ENCODE measurements at regions not wholly inside any gene's neighbourhood (a gene's known extent, or its start where the extent isn't known, plus 50 kb on each side); places are given as distances from the start of the nearest gene placed in this dataset.

GRCh38 chr21:41663805-41664788 lies 102.8 kb downstream of the RIPK4 start:
- Histone ChIP-seq H2AFZ (ENCODE audit: low read length) (no peak overlapping the region), H3K27me3 (ENCODE audit: control insufficient read depth, insufficient read depth, low read length) (no peaks in the 10 kb centered on the region), H3K9ac (ENCODE audit: insufficient read depth, low read length) (no peak overlapping the region), H3K9me3 (ENCODE audit: control insufficient read depth, insufficient read depth, low read depth, low read length) (no peaks in the 10 kb centered on the region), H3K79me2 (ENCODE audit: control insufficient read depth, insufficient read depth, low read length) (no peaks in the 10 kb centered on the region), H4K20me1 (ENCODE audit: control insufficient read depth, extremely low read depth, insufficient read depth, low read length) (no peaks in the 10 kb centered on the region), H3K36me3 (ENCODE audit: control insufficient read depth, insufficient read depth, low read length) (no peaks in the 10 kb centered on the region), H3K4me3 (replicated peaks in 1 of 4; ENCODE audit: control extremely low read depth in 1 of 4, insufficient read depth in 1 of 4, low read depth in 3 of 4, low read length in 4 of 4) (no peak overlapping the region), H3K4me1 (ENCODE audit: control insufficient read depth, extremely low read depth, insufficient read depth, low read length) (peaks cover 5% of the 10 kb centered on the region), H3K27ac (ENCODE audit: insufficient read depth, low read length) (no peak overlapping the region), H3K4me2 (ENCODE audit: extremely low read depth, insufficient read depth, low read length) (no peak overlapping the region)
- no peak for TF ChIP-seq CTCF (conservative IDR thresholded peaks at IDR 0.05 in 1 of 2, IDR thresholded peaks at IDR 0.05 in 1 of 2; ENCODE audit: low read depth in 1 of 2, low read length in 2 of 2)
- TF ChIP-seq EZH2 (IDR thresholded peaks at IDR 0.05; ENCODE audit: low read length, missing control alignments) = no peak
- peak; percentile 14 to 27 for DNase-seq (ENCODE audit: low read depth in 2 of 2)

DNA sequence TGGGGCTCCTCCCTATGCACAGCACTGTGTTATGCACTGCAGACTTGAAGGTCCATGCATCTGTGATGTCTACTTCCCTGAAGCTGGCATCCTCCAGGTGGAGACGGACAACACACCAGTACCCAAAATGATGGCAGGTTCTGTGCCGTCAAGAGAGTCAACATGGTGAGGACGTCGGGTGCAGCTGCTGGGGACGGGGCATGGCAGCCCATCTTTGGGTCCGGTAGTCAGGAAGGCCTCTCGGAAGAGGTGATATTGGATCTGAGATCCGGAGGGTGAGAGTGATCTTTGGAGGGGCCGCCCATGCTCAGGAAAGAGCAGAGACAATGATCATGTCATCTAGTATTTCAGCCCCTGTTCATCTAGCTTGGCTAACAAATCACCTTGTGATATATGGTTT lies 104.1 kb downstream of the RIPK4 start:
- H3K9ac ChIP-seq (ENCODE audit: insufficient read depth, low read length) = no peak overlapping the region
- H3K36me3 ChIP-seq (ENCODE audit: control insufficient read depth, insufficient read depth, low read length) = no peaks in the 10 kb centered on the region
- peaks cover 5% of the 10 kb centered on the region for H3K4me1 ChIP-seq (ENCODE audit: control insufficient read depth, extremely low read depth, insufficient read depth, low read length)
- H3K9me3 ChIP-seq (ENCODE audit: control insufficient read depth, insufficient read depth, low read depth, low read length) = no peaks in the 10 kb centered on the region
- H4K20me1 ChIP-seq (ENCODE audit: control insufficient read depth, extremely low read depth, insufficient read depth, low read length) = no peaks in the 10 kb centered on the region
- DNase-seq (ENCODE audit: low read depth in 2 of 2) = no peak
- H3K27ac ChIP-seq (ENCODE audit: insufficient read depth, low read length) = no peak overlapping the region
- H3K27me3 ChIP-seq (ENCODE audit: control insufficient read depth, insufficient read depth, low read length) = no peaks in the 10 kb centered on the region
- no peak overlapping the region for H3K4me2 ChIP-seq (ENCODE audit: extremely low read depth, insufficient read depth, low read length)
- no peak overlapping the region for H3K4me3 ChIP-seq (replicated peaks in 1 of 4; ENCODE audit: control extremely low read depth in 1 of 4, insufficient read depth in 1 of 4, low read depth in 3 of 4, low read length in 4 of 4)
- no peak overlapping the region for H2AFZ ChIP-seq (ENCODE audit: low read length)
- TF ChIP-seq CTCF (conservative IDR thresholded peaks at IDR 0.05 in 1 of 2, IDR thresholded peaks at IDR 0.05 in 1 of 2; ENCODE audit: low read depth in 1 of 2, low read length in 2 of 2) (no peak), EZH2 (IDR thresholded peaks at IDR 0.05; ENCODE audit: low read length, missing control alignments) (no peak)
- H3K79me2 ChIP-seq (ENCODE audit: control insufficient read depth, insufficient read depth, low read length) = no peaks in the 10 kb centered on the region

DNA sequence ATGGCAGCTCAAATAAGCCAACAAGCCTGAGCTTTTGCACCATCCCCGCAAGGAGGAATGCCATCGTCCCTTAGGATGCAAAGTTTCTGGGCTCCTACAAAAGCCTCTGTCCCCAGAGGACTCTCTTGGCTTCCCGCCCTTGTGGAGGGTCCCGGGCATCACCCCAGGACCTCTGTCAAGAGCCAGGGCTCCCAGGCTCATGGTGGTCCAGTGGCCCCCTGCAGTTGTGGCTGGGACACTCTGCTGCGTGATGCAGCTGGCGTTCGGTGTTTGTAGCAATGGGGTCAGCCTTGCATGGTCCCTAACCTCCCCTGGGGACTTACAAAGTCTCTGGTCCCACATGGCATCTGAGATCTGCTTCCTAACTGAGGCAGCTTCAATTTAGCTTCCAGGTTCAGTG lies 104.7 kb downstream of the RIPK4 start:
- Histone ChIP-seq H3K9ac (ENCODE audit: insufficient read depth, low read length) (no peak overlapping the region), H3K27me3 (ENCODE audit: control insufficient read depth, insufficient read depth, low read length) (no peaks in the 10 kb centered on the region), H3K4me3 (replicated peaks in 1 of 4; ENCODE audit: control extremely low read depth in 1 of 4, insufficient read depth in 1 of 4, low read depth in 3 of 4, low read length in 4 of 4) (no peak overlapping the region), H3K9me3 (ENCODE audit: control insufficient read depth, insufficient read depth, low read depth, low read length) (no peaks in the 10 kb centered on the region), H3K79me2 (ENCODE audit: control insufficient read depth, insufficient read depth, low read length) (no peaks in the 10 kb centered on the region), H3K4me2 (ENCODE audit: extremely low read depth, insufficient read depth, low read length) (no peak overlapping the region), H2AFZ (ENCODE audit: low read length) (no peak overlapping the region), H3K36me3 (ENCODE audit: control insufficient read depth, insufficient read depth, low read length) (no peaks in the 10 kb centered on the region), H3K27ac (ENCODE audit: insufficient read depth, low read length) (no peak overlapping the region), H4K20me1 (ENCODE audit: control insufficient read depth, extremely low read depth, insufficient read depth, low read length) (no peaks in the 10 kb centered on the region), H3K4me1 (ENCODE audit: control insufficient read depth, extremely low read depth, insufficient read depth, low read length) (peaks cover 5% of the 10 kb centered on the region)
- no peak for TF ChIP-seq CTCF (conservative IDR thresholded peaks at IDR 0.05 in 1 of 2, IDR thresholded peaks at IDR 0.05 in 1 of 2; ENCODE audit: low read depth in 1 of 2, low read length in 2 of 2)
- no peak for TF ChIP-seq EZH2 (IDR thresholded peaks at IDR 0.05; ENCODE audit: low read length, missing control alignments)
- DNase-seq (ENCODE audit: low read depth in 2 of 2) = no peak

Measured in fibroblast of lung (primary cell).